ENCODE measurements at regions not wholly inside any gene's neighbourhood (a gene's known extent, or its start where the extent isn't known, plus 50 kb on each side); places are given as distances from the start of the nearest gene placed in this dataset.

DNA sequence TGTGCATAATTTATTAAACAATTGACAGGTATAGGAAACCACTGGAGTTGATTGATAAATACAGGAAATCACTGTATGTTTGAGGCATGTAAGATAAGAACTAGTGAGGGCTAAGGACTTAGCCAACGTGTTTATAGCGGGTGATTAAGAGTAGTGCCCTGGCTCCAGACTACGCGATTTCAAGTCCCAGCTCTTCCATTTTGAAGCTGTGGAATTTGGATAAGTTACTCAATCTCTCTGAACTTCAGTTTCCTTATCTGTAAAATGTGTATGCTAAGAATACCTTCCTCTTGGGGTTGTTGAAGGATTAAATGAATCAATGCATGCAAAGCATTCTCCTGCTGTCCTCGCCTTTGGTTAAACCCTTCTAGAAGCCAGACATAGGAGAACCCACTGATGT is 143.3 kb upstream of the GJB5 start:
- intact Hi-C loops (cut with DNase I), result no loop called here
- ATAC-seq, result no peak
- Histone ChIP-seq H3K4me3 (no peak overlapping the region), H3K27me3 (ENCODE audit: insufficient read depth in 3 of 3, low read length in 2 of 3) (peaks cover 0 to 4% (median 0%) of the 10 kb centered on the region in 3 donors), H3K9me3 (no peaks in the 10 kb centered on the region), H3K36me3 (ENCODE audit: insufficient read depth in 1 of 2, low read depth in 1 of 2) (no peaks in the 10 kb centered on the region), H3K4me1 (no peaks in the 10 kb centered on the region), H3K27ac (no peak overlapping the region)
- no peak for DNase-seq
- 83 to 86% (median 84%) methylated on average over 5 of the region's 5 CpGs for WGBS, 3 donors
- TF ChIP-seq CTCF (IDR thresholded peaks at IDR 0.05), result no peak

DNA sequence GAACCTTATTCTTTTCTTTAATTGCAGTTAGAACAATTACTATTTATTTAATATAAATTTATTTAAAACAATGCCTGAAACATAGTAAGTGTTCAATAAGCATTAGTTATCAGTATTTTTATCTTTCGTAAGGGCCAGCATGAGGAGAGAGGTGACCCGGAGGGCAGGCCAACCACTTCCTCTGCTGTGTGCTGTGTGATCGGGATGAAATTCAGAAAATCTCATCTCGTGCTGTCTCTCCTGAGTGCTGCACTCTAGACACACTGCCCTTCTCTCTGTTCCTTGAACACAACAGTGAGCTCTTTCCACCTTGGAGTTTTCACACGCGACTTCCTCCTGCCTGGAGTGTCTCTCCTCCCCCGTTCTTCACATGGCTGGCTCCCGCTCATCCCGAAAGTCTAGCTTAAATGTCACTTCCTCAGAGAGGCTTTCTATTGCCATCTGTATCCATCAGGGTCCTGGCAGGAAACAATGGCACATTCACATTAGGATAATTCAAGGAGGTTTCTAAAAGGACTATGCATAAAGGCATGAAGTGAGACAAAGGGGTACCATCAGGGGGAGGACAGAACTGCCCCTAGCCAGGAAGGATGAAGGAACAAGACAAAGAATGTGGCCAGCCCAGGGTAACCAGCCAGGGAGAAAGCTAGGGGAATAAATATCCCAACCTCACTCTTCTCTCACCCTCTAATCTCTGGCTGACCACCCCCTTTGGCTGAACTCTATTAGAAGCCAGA is 142.6 kb upstream of the GJB5 start:
- no peak for TF ChIP-seq CTCF (IDR thresholded peaks at IDR 0.05)
- 56 to 59% (median 57%) methylated on average over 9 of the region's 9 CpGs for WGBS, 3 donors
- no peak for ATAC-seq
- no peaks in the 10 kb centered on the region for H3K9me3 ChIP-seq
- H3K27ac ChIP-seq, result no peak overlapping the region
- no peaks in the 10 kb centered on the region for H3K4me1 ChIP-seq
- H3K36me3 ChIP-seq (ENCODE audit: insufficient read depth in 1 of 2, low read depth in 1 of 2), result no peaks in the 10 kb centered on the region
- intact Hi-C loops (cut with DNase I), result no loop called here
- H3K27me3 ChIP-seq (ENCODE audit: insufficient read depth in 3 of 3, low read length in 2 of 3), result peaks cover 0 to 11% (median 0%) of the 10 kb centered on the region in 3 donors
- no peak for DNase-seq
- no peak overlapping the region for H3K4me3 ChIP-seq

DNA sequence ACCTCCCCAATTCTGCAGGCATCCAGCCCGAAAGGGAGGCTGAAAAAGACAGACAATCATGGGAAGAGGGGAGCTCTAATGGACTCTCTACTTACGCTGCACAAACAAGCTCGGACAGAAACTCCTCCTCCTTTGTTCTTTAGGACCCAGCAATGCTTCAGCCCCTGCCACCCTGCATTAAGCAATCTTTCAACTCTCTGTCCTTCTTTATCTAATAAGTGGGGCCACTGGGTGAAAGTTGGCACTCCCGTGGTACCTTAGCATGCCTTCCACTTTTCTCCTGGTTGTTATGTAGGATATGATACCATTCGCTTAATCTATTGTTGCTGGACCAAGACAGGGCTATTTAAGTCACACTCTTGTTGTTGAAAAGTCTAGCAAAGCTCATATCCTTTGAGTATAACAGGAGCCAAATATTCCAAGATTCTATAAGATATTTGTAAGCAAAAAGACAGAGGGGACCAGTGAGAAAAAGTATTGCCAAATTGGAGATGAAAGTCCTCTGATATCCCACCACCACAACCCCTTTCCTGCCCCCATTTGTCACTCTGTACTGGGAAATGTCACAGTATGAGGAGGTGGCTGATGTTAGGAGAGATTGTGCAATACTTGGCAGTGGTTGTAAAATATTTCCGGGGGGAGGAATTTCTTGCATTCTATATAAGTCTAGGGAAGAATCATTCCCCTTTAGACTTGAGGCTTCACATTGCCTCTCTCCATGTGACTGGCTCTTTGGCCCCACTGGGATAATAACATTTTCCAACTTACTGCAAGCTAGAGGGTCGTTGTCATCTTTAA is 137.3 kb upstream of the GJB5 start:
- H3K9me3 ChIP-seq, result no peaks in the 10 kb centered on the region
- 59 to 65% (median 64%) methylated on average over 7 of the region's 7 CpGs for whole genome bisulfite sequencing, 3 donors
- no peaks in the 10 kb centered on the region for H3K36me3 ChIP-seq (ENCODE audit: insufficient read depth in 1 of 2, low read depth in 1 of 2)
- no peak overlapping the region for H3K27ac ChIP-seq
- TF ChIP-seq CTCF (IDR thresholded peaks at IDR 0.05), result no peak
- DNase-seq (no peak), ATAC-seq (no peak)
- H3K4me1 ChIP-seq, result no peaks in the 10 kb centered on the region
- peaks cover 0 to 22% (median 8%) of the 10 kb centered on the region in 3 donors for H3K27me3 ChIP-seq (ENCODE audit: insufficient read depth in 3 of 3, low read length in 2 of 3)
- intact Hi-C loops (cut with DNase I), result no loop called here
- H3K4me3 ChIP-seq, result no peak overlapping the region

- WGBS, 3 donors, result 62 to 73% (median 66%) methylated on average over 3 of the region's 3 CpGs
Measured at GRCh38 chr1:34618381-34618780, 136.5 kb upstream of the GJB5 start.

More at GRCh38 chr1:34618381-34618780, 136.5 kb upstream of the GJB5 start:
- H3K4me3 ChIP-seq, result no peak overlapping the region
- intact Hi-C loops (cut with DNase I), result no loop called here
- no peaks in the 10 kb centered on the region for H3K4me1 ChIP-seq
- H3K27me3 ChIP-seq (ENCODE audit: insufficient read depth in 3 of 3, low read length in 2 of 3), result peaks cover 0 to 22% (median 8%) of the 10 kb centered on the region in 3 donors
- no peak overlapping the region for H3K27ac ChIP-seq
- H3K36me3 ChIP-seq (ENCODE audit: insufficient read depth in 1 of 2, low read depth in 1 of 2), result no peaks in the 10 kb centered on the region
- H3K9me3 ChIP-seq, result no peaks in the 10 kb centered on the region
- no peak for TF ChIP-seq CTCF (IDR thresholded peaks at IDR 0.05)
- ATAC-seq (no peak), DNase-seq (no peak)
